Vagina (tissue), 2 donors: ENCODE measurements at regions not wholly inside any gene's neighbourhood (a gene's known extent, or its start where the extent isn't known, plus 50 kb on each side); places are given as distances from the start of the nearest gene placed in this dataset.

Experiments
- DNase-seq, 2 donors: peaks; one replicate each; pipeline ENCODE4 v3.0.0-alpha.2; 2017; ENCODE audit errors: extremely low spot score in 2 of 2
- H3K27ac ChIP-seq: fragments of 200-600 bp; sonication (generic); one replicate; pipeline ENCODE4 v1.5.1; 2019
- H3K27me3 ChIP-seq: fragments of 200-600 bp; sonication (generic); one replicate; pipeline ENCODE4 v1.5.1; 2019
- H3K36me3 ChIP-seq, 2 donors: fragments of 200-600 bp; sonication (generic); one replicate each; pipeline ENCODE4 v1.5.1; 2017 to 2019
- H3K4me1 ChIP-seq: fragments of 200-600 bp; sonication (generic); one replicate; pipeline ENCODE4 v1.5.1; 2019
- H3K4me3 ChIP-seq, 2 donors: fragments of 200-600 bp; sonication (generic); 1 replicate in 1 of 2; 2 replicates in 1 of 2; pipeline ENCODE4 v1.5.1; 2016 to 2019
- H3K9me3 ChIP-seq: fragments of 200-600 bp; sonication (generic); one replicate; pipeline ENCODE4 v1.5.1; 2019
- CTCF ChIP-seq, 3 experiments: fragments of 450-650 bp in 2 of 3; fragments of 200-600 bp in 1 of 3; sonication (generic) in 1 of 3; IDR thresholded peaks; one replicate each; pipeline ENCODE4 v1.5.1; 2017 to 2019; ENCODE audit warnings: antibody characterized with exemption in 3 of 3, mild to moderate bottlenecking in 2 of 3, moderate library complexity in 2 of 3
- POLR2A ChIP-seq, 2 donors: fragments of 450-650 bp; IDR thresholded peaks; one replicate each; pipeline ENCODE4 v1.6.1; 2017; ENCODE audit warnings: antibody characterized with exemption in 2 of 2, mild to moderate bottlenecking in 2 of 2, moderate library complexity in 2 of 2
- POLR2AphosphoS5 ChIP-seq, 2 donors: sonication (generic); formaldehyde crosslinking; IDR thresholded peaks; one replicate each; pipeline ENCODE4 v1.9.0; 2017; ENCODE audit warnings: antibody characterized with exemption in 2 of 2, mild to moderate bottlenecking in 2 of 2, low read depth in 1 of 2; ENCODE audit not compliant: insufficient read depth in 1 of 2
- intact Hi-C: fragments of 100-400 bp; cut with DNase I; formaldehyde crosslinking; loops from one replicate; pipeline ENCODE4 v1.15.1; 2023

- no peak for DNase-seq
- H3K27me3 ChIP-seq: no peaks in the 10 kb centered on the region
- H3K27ac ChIP-seq: no peak overlapping the region
- no peak for TF ChIP-seq CTCF (IDR thresholded peaks at IDR 0.05)
- TF ChIP-seq POLR2A (IDR thresholded peaks at IDR 0.05): no peak
- no peak for TF ChIP-seq POLR2AphosphoS5 (IDR thresholded peaks at IDR 0.05; ENCODE audit: insufficient read depth in 1 of 2, low read depth in 1 of 2)
- H3K36me3 ChIP-seq: no peaks in the 10 kb centered on the region
- no peaks in the 10 kb centered on the region for H3K9me3 ChIP-seq
- intact Hi-C loops: no loop called here
- no peaks in the 10 kb centered on the region for H3K4me1 ChIP-seq
- no peak overlapping the region for H3K4me3 ChIP-seq
Observed at GRCh38 chr2:123696799-123697410, 328.2 kb upstream of the CNTNAP5 start.

GRCh38 chr2:123715467-123715982 is 309.6 kb upstream of the CNTNAP5 start:
- Histone ChIP-seq H3K27ac (no peak overlapping the region), H3K36me3 (no peaks in the 10 kb centered on the region), H3K27me3 (no peaks in the 10 kb centered on the region), H3K9me3 (no peaks in the 10 kb centered on the region), H3K4me3 (no peak overlapping the region), H3K4me1 (no peaks in the 10 kb centered on the region)
- no peak for TF ChIP-seq POLR2AphosphoS5 (IDR thresholded peaks at IDR 0.05; ENCODE audit: insufficient read depth in 1 of 2, low read depth in 1 of 2)
- no peak for TF ChIP-seq CTCF (IDR thresholded peaks at IDR 0.05)
- TF ChIP-seq POLR2A (IDR thresholded peaks at IDR 0.05): no peak
- intact Hi-C loops: no loop called here
- no peak for DNase-seq

GRCh38 chr2:123717636-123718334 is 307.3 kb upstream of the CNTNAP5 start:
- H3K4me3 ChIP-seq: no peak overlapping the region
- H3K9me3 ChIP-seq: no peaks in the 10 kb centered on the region
- no peaks in the 10 kb centered on the region for H3K36me3 ChIP-seq
- H3K27me3 ChIP-seq: no peaks in the 10 kb centered on the region
- intact Hi-C loops: no loop called here
- TF ChIP-seq POLR2A (IDR thresholded peaks at IDR 0.05) (no peak), POLR2AphosphoS5 (IDR thresholded peaks at IDR 0.05; ENCODE audit: insufficient read depth in 1 of 2, low read depth in 1 of 2) (no peak), CTCF (IDR thresholded peaks at IDR 0.05) (no peak)
- DNase-seq: no peak
- H3K27ac ChIP-seq: no peak overlapping the region
- no peaks in the 10 kb centered on the region for H3K4me1 ChIP-seq

GRCh38 chr2:123720760-123721159 is 304.3 kb upstream of the CNTNAP5 start:
- no peaks in the 10 kb centered on the region for H3K36me3 ChIP-seq
- no peak overlapping the region for H3K27ac ChIP-seq
- no peaks in the 10 kb centered on the region for H3K4me1 ChIP-seq
- no peaks in the 10 kb centered on the region for H3K9me3 ChIP-seq
- DNase-seq: no peak
- intact Hi-C loops: no loop called here
- H3K27me3 ChIP-seq: no peaks in the 10 kb centered on the region
- no peak overlapping the region for H3K4me3 ChIP-seq
- no peak for TF ChIP-seq POLR2AphosphoS5 (IDR thresholded peaks at IDR 0.05; ENCODE audit: insufficient read depth in 1 of 2, low read depth in 1 of 2)
- TF ChIP-seq CTCF (IDR thresholded peaks at IDR 0.05): no peak
- TF ChIP-seq POLR2A (IDR thresholded peaks at IDR 0.05): no peak

GRCh38 chr2:123723706-123724105 is 301.4 kb upstream of the CNTNAP5 start:
- DNase-seq: no peak
- no peak for TF ChIP-seq POLR2AphosphoS5 (IDR thresholded peaks at IDR 0.05; ENCODE audit: insufficient read depth in 1 of 2, low read depth in 1 of 2)
- no peak for TF ChIP-seq POLR2A (IDR thresholded peaks at IDR 0.05)
- intact Hi-C loops: no loop called here
- Histone ChIP-seq H3K27me3 (no peaks in the 10 kb centered on the region), H3K9me3 (no peaks in the 10 kb centered on the region), H3K4me3 (no peak overlapping the region), H3K27ac (no peak overlapping the region), H3K36me3 (no peaks in the 10 kb centered on the region), H3K4me1 (no peaks in the 10 kb centered on the region)
